Neural progenitor cell (in vitro differentiated cells): ENCODE measurements at regions not wholly inside any gene's neighbourhood (a gene's known extent, or its start where the extent isn't known, plus 50 kb on each side); places are given as distances from the start of the nearest gene placed in this dataset.

Experiments used
- DNase-seq: peaks from one replicate; pipeline ENCODE4 v3.0.0-alpha.2; 2016; ENCODE audit warnings: low spot score
- H2AFZ ChIP-seq: fragments of 200-600 bp; sonication (generic); replicated peaks from 2 replicates; pipeline ENCODE4 v1.6.1; 2016; ENCODE audit warnings: antibody characterized with exemption
- H3F3A ChIP-seq: fragments of 200-600 bp; sonication (generic); 2 replicates; pipeline ENCODE4 v1.6.1; 2016; ENCODE audit warnings: antibody characterized with exemption, low read depth
- H3K27ac ChIP-seq: fragments of 200-600 bp; sonication (generic); 2 replicates; pipeline ENCODE4 v1.5.1; 2016; ENCODE audit warnings: mild to moderate bottlenecking
- H3K27me3 ChIP-seq: fragments of 200-600 bp; sonication (generic); 2 replicates; pipeline ENCODE4 v1.6.1; 2016; ENCODE audit warnings: mild to moderate bottlenecking, moderate library complexity
- H3K36me3 ChIP-seq: fragments of 200-600 bp; sonication (generic); 2 replicates; pipeline ENCODE4 v1.5.1; 2016
- H3K4me1 ChIP-seq: fragments of 200-600 bp; sonication (generic); 2 replicates; pipeline ENCODE4 v1.6.1; 2016; ENCODE audit warnings: mixed run types
- H3K4me2 ChIP-seq: fragments of 200-600 bp; sonication (generic); 2 replicates; pipeline ENCODE4 v1.6.1; 2016
- H3K4me3 ChIP-seq: fragments of 200-600 bp; sonication (generic); 2 replicates; pipeline ENCODE4 v1.5.1; 2016
- H3K79me2 ChIP-seq: fragments of 200-600 bp; sonication (generic); 2 replicates; pipeline ENCODE4 v1.6.1; 2016; ENCODE audit warnings: low read depth
- H3K9ac ChIP-seq: fragments of 200-600 bp; sonication (generic); 2 replicates; pipeline ENCODE4 v1.6.1; 2016
- H3K9me3 ChIP-seq: fragments of 200-600 bp; sonication (generic); 2 replicates; pipeline ENCODE4 v1.5.1; 2016; ENCODE audit warnings: low read depth
- H4K20me1 ChIP-seq: fragments of 200-600 bp; sonication (generic); 2 replicates; pipeline ENCODE4 v1.6.1; 2016; ENCODE audit warnings: low read depth
- H3K27ac Mint-ChIP-seq: 3 replicates; pipeline ENCODE4 v1.8.0; 2021; ENCODE audit warnings: mixed read lengths
- H3K27me3 Mint-ChIP-seq: 2 replicates; pipeline ENCODE4 v1.8.0; 2022; ENCODE audit warnings: low read depth, mild to moderate bottlenecking, inconsistent platforms, moderate library complexity, mixed read lengths; ENCODE audit not compliant: insufficient read depth
- H3K36me3 Mint-ChIP-seq: 3 replicates; pipeline ENCODE4 v1.8.0; 2021; ENCODE audit warnings: mixed read lengths
- H3K4me1 Mint-ChIP-seq: 3 replicates; pipeline ENCODE4 v1.8.0; 2021; ENCODE audit warnings: mixed read lengths
- H3K4me3 Mint-ChIP-seq: 3 replicates; pipeline ENCODE4 v1.8.0; 2021; ENCODE audit warnings: mild to moderate bottlenecking, moderate library complexity, mixed read lengths
- H3K9me3 Mint-ChIP-seq: 3 replicates; pipeline ENCODE4 v1.8.0; 2020; ENCODE audit warnings: mixed read lengths
- CTCF ChIP-seq: fragments of 200-600 bp; sonication (generic); IDR thresholded peaks from 2 replicates; pipeline ENCODE4 v1.5.1; 2017; ENCODE audit warnings: antibody characterized with exemption, mild to moderate bottlenecking
- EZH2 ChIP-seq: fragments of 200-600 bp; sonication (generic); IDR thresholded peaks from 2 replicates; pipeline ENCODE4 v1.6.1; 2017; ENCODE audit warnings: antibody characterized with exemption, mild to moderate bottlenecking, moderate library complexity
- EZH2phosphoT487 ChIP-seq: fragments of 200-600 bp; sonication (generic); IDR thresholded peaks from 2 replicates; pipeline ENCODE4 v1.6.1; 2017; ENCODE audit warnings: antibody characterized with exemption

GRCh38 chr16:48834576-48834975 is 224.6 kb upstream of the N4BP1 start:
- Histone ChIP-seq H3K9ac (no peak overlapping the region), H4K20me1 (no peaks in the 10 kb centered on the region), H2AFZ (no peak overlapping the region), H3F3A (peaks cover 5% of the 10 kb centered on the region), H3K36me3 (no peaks in the 10 kb centered on the region), H3K9me3 (no peaks in the 10 kb centered on the region), H3K79me2 (no peaks in the 10 kb centered on the region), H3K4me1 (peaks cover 7% of the 10 kb centered on the region), H3K4me3 (no peak overlapping the region), H3K27ac (no peak overlapping the region), H3K27me3 (no peaks in the 10 kb centered on the region), H3K4me2 (no peak overlapping the region)
- TF ChIP-seq EZH2 (no peak), CTCF (peak; percentile 49)
- peak; percentile 61 for DNase-seq
- no peaks in the 10 kb centered on the region for H3K9me3 Mint-ChIP-seq
- no peaks in the 10 kb centered on the region for H3K36me3 Mint-ChIP-seq
- H3K4me1 Mint-ChIP-seq, result peaks cover 18% of the 10 kb centered on the region
- no peak overlapping the region for H3K4me3 Mint-ChIP-seq
- no peak overlapping the region for H3K27ac Mint-ChIP-seq
- H3K27me3 Mint-ChIP-seq, result no peaks in the 10 kb centered on the region

- Histone ChIP-seq H4K20me1 (no peaks in the 10 kb centered on the region), H3K4me2 (no peak overlapping the region), H3K36me3 (no peaks in the 10 kb centered on the region), H3K27ac (no peak overlapping the region), H2AFZ (no peak overlapping the region), H3K27me3 (no peaks in the 10 kb centered on the region), H3K4me1 (peaks cover 7% of the 10 kb centered on the region), H3F3A (peaks cover 5% of the 10 kb centered on the region), H3K9me3 (no peaks in the 10 kb centered on the region), H3K9ac (no peak overlapping the region), H3K79me2 (no peaks in the 10 kb centered on the region), H3K4me3 (no peak overlapping the region)
- Mint-ChIP-seq H3K4me3 (no peak overlapping the region), H3K27ac (no peak overlapping the region), H3K27me3 (no peaks in the 10 kb centered on the region), H3K4me1 (peaks cover 18% of the 10 kb centered on the region), H3K36me3 (no peaks in the 10 kb centered on the region), H3K9me3 (no peaks in the 10 kb centered on the region)
- no peak for TF ChIP-seq CTCF
- no peak for DNase-seq
Measured at GRCh38 chr16:48833461-48833860, 223.5 kb upstream of the N4BP1 start.

- no peak overlapping the region for H3K27ac ChIP-seq
- H3K27me3 ChIP-seq, result no peaks in the 10 kb centered on the region
- H4K20me1 ChIP-seq, result no peaks in the 10 kb centered on the region
- peak; percentile 54 for DNase-seq
- Mint-ChIP-seq H3K4me1 (peaks cover 18% of the 10 kb centered on the region), H3K4me3 (no peak overlapping the region), H3K36me3 (no peaks in the 10 kb centered on the region), H3K27ac (no peak overlapping the region), H3K9me3 (no peaks in the 10 kb centered on the region), H3K27me3 (no peaks in the 10 kb centered on the region)
- H3K36me3 ChIP-seq, result no peaks in the 10 kb centered on the region
- H3K9ac ChIP-seq, result no peak overlapping the region
- TF ChIP-seq CTCF (peak; percentile 59), EZH2phosphoT487 (no peak)
- H3K4me3 ChIP-seq, result no peak overlapping the region
- H3K4me2 ChIP-seq, result no peak overlapping the region
- peaks cover 5% of the 10 kb centered on the region for H3F3A ChIP-seq
- no peaks in the 10 kb centered on the region for H3K79me2 ChIP-seq
- no peak overlapping the region for H2AFZ ChIP-seq
- peaks cover 7% of the 10 kb centered on the region for H3K4me1 ChIP-seq
- H3K9me3 ChIP-seq, result no peaks in the 10 kb centered on the region
Measured at GRCh38 chr16:48831076-48831722, 221.2 kb upstream of the N4BP1 start.
